Activated CD8-positive, alpha-beta memory T cell treated with anti-CD3 and anti-CD28 coated beads for 24 hours (primary cell): ENCODE measurements at regions not wholly inside any gene's neighbourhood (a gene's known extent, or its start where the extent isn't known, plus 50 kb on each side); places are given as distances from the start of the nearest gene placed in this dataset.
A peak's percentile ranks its signal among the peaks of the same experiment; 100 is the strongest.

Experiments
- DNase-seq: peaks from one replicate; pipeline ENCODE4 v3.0.0-alpha.2; 2020

- DNase-seq: no peak
These were observed 150.6 kb upstream of the RAB12 start for GRCh38 chr18:8458546-8459215.

- DNase-seq: no peak
These were observed 148.5 kb upstream of the RAB12 start for GRCh38 chr18:8460748-8461147.

GRCh38 chr18:8461544-8461943 is 147.7 kb upstream of the RAB12 start:
- DNase-seq: no peak

GRCh38 chr18:8462651-8463185 is 146.5 kb upstream of the RAB12 start:
- no peak for DNase-seq

- no peak for DNase-seq
These were observed 145.4 kb upstream of the RAB12 start for GRCh38 chr18:8463791-8464190.

GRCh38 chr18:8468191-8468590 is 141.0 kb upstream of the RAB12 start:
- DNase-seq: no peak

- DNase-seq: no peak
These were observed 140.3 kb upstream of the RAB12 start for GRCh38 chr18:8468921-8469335.

- no peak for DNase-seq
These were observed 139.6 kb upstream of the RAB12 start for GRCh38 chr18:8469544-8470130.

GRCh38 chr18:8471372-8471771 is 137.9 kb upstream of the RAB12 start:
- no peak for DNase-seq

GRCh38 chr18:8474661-8475060 is 134.6 kb upstream of the RAB12 start:
- DNase-seq: no peak

- no peak for DNase-seq
These were observed 131.6 kb upstream of the RAB12 start for GRCh38 chr18:8477615-8478014.

GRCh38 chr18:8478166-8478967 is 130.9 kb upstream of the RAB12 start:
- DNase-seq: peak; percentile 77

- no peak for DNase-seq
These were observed 130.3 kb upstream of the RAB12 start for GRCh38 chr18:8478968-8479370.

- no peak for DNase-seq
These were observed 129.4 kb upstream of the RAB12 start for GRCh38 chr18:8479789-8480188.

- no peak for DNase-seq
These were observed 128.5 kb upstream of the RAB12 start for GRCh38 chr18:8480506-8481328.

- DNase-seq: peak; percentile 19
These were observed 124.3 kb upstream of the RAB12 start for GRCh38 chr18:8484951-8485350.

GRCh38 chr18:8489761-8490160 is 119.5 kb upstream of the RAB12 start:
- peak; percentile 5 for DNase-seq

GRCh38 chr18:8491516-8491915 is 117.7 kb upstream of the RAB12 start:
- DNase-seq: peak; percentile 4

GRCh38 chr18:8493141-8493540 is 116.1 kb upstream of the RAB12 start:
- peak; percentile 19 for DNase-seq

- DNase-seq: peak; percentile 24
These were observed 113.1 kb upstream of the RAB12 start for GRCh38 chr18:8496186-8496585.

GRCh38 chr18:8498905-8499304 is 110.3 kb upstream of the RAB12 start:
- DNase-seq: peak; percentile 11

- DNase-seq: peak; percentile 41
These were observed 109.2 kb upstream of the RAB12 start for GRCh38 chr18:8499810-8500675.
